SK-N-MC (cell line): ENCODE measurements at regions not wholly inside any gene's neighbourhood (a gene's known extent, or its start where the extent isn't known, plus 50 kb on each side); places are given as distances from the start of the nearest gene placed in this dataset.

Experiments used
- DNase-seq: peaks from one replicate; pipeline ENCODE4 v3.0.0-alpha.2; 2011; ENCODE audit warnings: low read depth, low spot score
- H3K27ac ChIP-seq: fragments of 200-600 bp; sonication (generic); 2 replicates; pipeline ENCODE4 v1.5.1; 2016; ENCODE audit warnings: mixed run types
- H3K36me3 ChIP-seq: fragments of 200-600 bp; sonication (generic); 2 replicates; pipeline ENCODE4 v1.6.1; 2017; ENCODE audit warnings: antibody characterized with exemption, low read length, mixed read lengths; ENCODE audit not compliant: insufficient read depth
- H3K4me3 ChIP-seq: fragments of 200-600 bp; sonication (generic); 2 replicates; pipeline ENCODE4 v1.5.1; 2016
- H3K9ac ChIP-seq: fragments of 200-600 bp; sonication (generic); 2 replicates; pipeline ENCODE4 v1.8.0; 2017; ENCODE audit warnings: mixed run types, mixed read lengths; ENCODE audit not compliant: insufficient read length
- H3K9me3 ChIP-seq: fragments of 200-600 bp; sonication (generic); 2 replicates; pipeline ENCODE4 v1.6.1; 2017; ENCODE audit warnings: low read depth, mild to moderate bottlenecking, antibody characterized with exemption, low read length, moderate library complexity, mixed read lengths
- EZH2 ChIP-seq: fragments of 200-600 bp; sonication (generic); IDR thresholded peaks from one replicate; pipeline ENCODE4 v1.6.1; 2017; ENCODE audit warnings: antibody characterized with exemption
- FOXP2 ChIP-seq: optimal IDR thresholded peaks from 2 replicates; pipeline ENCODE3; 2011; ENCODE audit warnings: mild to moderate bottlenecking, moderate library complexity; ENCODE audit not compliant: insufficient read depth; ENCODE audit errors: extremely low read length, control extremely low read depth
- POLR2AphosphoS5 ChIP-seq: IDR thresholded peaks from 2 replicates; pipeline ENCODE4 v1.6.1; 2012; ENCODE audit warnings: mild to moderate bottlenecking, low read depth, low read length, borderline replicate concordance

- TF ChIP-seq POLR2AphosphoS5 (no peak), EZH2 (no peak), FOXP2 (no peak)
- no peak overlapping the region for H3K27ac ChIP-seq
- H3K4me3 ChIP-seq: no peak overlapping the region
- H3K9me3 ChIP-seq: no peaks in the 10 kb centered on the region
- H3K9ac ChIP-seq: no peak overlapping the region
- DNase-seq: no peak
- no peaks in the 10 kb centered on the region for H3K36me3 ChIP-seq
These were observed 487.6 kb upstream of the BOD1L1 start for GRCh38 chr4:14115106-14115505.

- Histone ChIP-seq H3K36me3 (no peaks in the 10 kb centered on the region), H3K9ac (no peak overlapping the region), H3K27ac (no peak overlapping the region), H3K4me3 (no peak overlapping the region), H3K9me3 (no peaks in the 10 kb centered on the region)
- DNase-seq: no peak
- TF ChIP-seq EZH2 (no peak), POLR2AphosphoS5 (no peak), FOXP2 (no peak)
These were observed 490.2 kb upstream of the BOD1L1 start for GRCh38 chr4:14117575-14118238.

GRCh38 chr4:14124816-14125215 is 497.3 kb upstream of the BOD1L1 start:
- H3K9me3 ChIP-seq: no peaks in the 10 kb centered on the region
- H3K27ac ChIP-seq: no peak overlapping the region
- TF ChIP-seq FOXP2 (no peak), POLR2AphosphoS5 (no peak)
- no peak for DNase-seq
- H3K4me3 ChIP-seq: no peak overlapping the region
- H3K36me3 ChIP-seq: no peaks in the 10 kb centered on the region
- no peak overlapping the region for H3K9ac ChIP-seq

GRCh38 chr4:14125375-14126129 is 498.0 kb upstream of the BOD1L1 start:
- H3K27ac ChIP-seq: no peak overlapping the region
- no peak for DNase-seq
- H3K9ac ChIP-seq: no peak overlapping the region

GRCh38 chr4:14130551-14130950 is 503.0 kb upstream of the BOD1L1 start:
- Histone ChIP-seq H3K4me3 (no peak overlapping the region), H3K9me3 (no peaks in the 10 kb centered on the region), H3K36me3 (no peaks in the 10 kb centered on the region), H3K27ac (no peak overlapping the region), H3K9ac (no peak overlapping the region)
- no peak for TF ChIP-seq POLR2AphosphoS5
- DNase-seq: no peak

More at GRCh38 chr4:14125375-14126129, 498.0 kb upstream of the BOD1L1 start:
- H3K9me3 ChIP-seq: no peaks in the 10 kb centered on the region
- H3K36me3 ChIP-seq: no peaks in the 10 kb centered on the region
- TF ChIP-seq EZH2: no peak
- no peak overlapping the region for H3K4me3 ChIP-seq

GRCh38 chr4:14131335-14131734 is 503.8 kb upstream of the BOD1L1 start:
- TF ChIP-seq EZH2: no peak
- TF ChIP-seq POLR2AphosphoS5: no peak
- TF ChIP-seq FOXP2: no peak
- H3K4me3 ChIP-seq: no peak overlapping the region
- no peaks in the 10 kb centered on the region for H3K36me3 ChIP-seq
- no peak overlapping the region for H3K27ac ChIP-seq
- no peak for DNase-seq
- H3K9ac ChIP-seq: no peak overlapping the region
- no peaks in the 10 kb centered on the region for H3K9me3 ChIP-seq

- TF ChIP-seq FOXP2: no peak
- no peak for TF ChIP-seq POLR2AphosphoS5
- no peak for TF ChIP-seq EZH2
- H3K27ac ChIP-seq: no peak overlapping the region
- no peak overlapping the region for H3K4me3 ChIP-seq
- H3K9me3 ChIP-seq: no peaks in the 10 kb centered on the region
- H3K36me3 ChIP-seq: no peaks in the 10 kb centered on the region
- no peak for DNase-seq
- H3K9ac ChIP-seq: no peak overlapping the region
These were observed 504.8 kb upstream of the BOD1L1 start for GRCh38 chr4:14132301-14132700.

- no peaks in the 10 kb centered on the region for H3K36me3 ChIP-seq
- H3K4me3 ChIP-seq: no peak overlapping the region
- no peak overlapping the region for H3K27ac ChIP-seq
- no peaks in the 10 kb centered on the region for H3K9me3 ChIP-seq
- TF ChIP-seq EZH2: no peak
- TF ChIP-seq POLR2AphosphoS5: no peak
- no peak for TF ChIP-seq FOXP2
- no peak overlapping the region for H3K9ac ChIP-seq
- no peak for DNase-seq
These were observed 510.6 kb upstream of the BOD1L1 start for GRCh38 chr4:14138106-14138505.

- DNase-seq: no peak
- H3K4me3 ChIP-seq: no peak overlapping the region
- H3K9me3 ChIP-seq: no peaks in the 10 kb centered on the region
- no peak overlapping the region for H3K9ac ChIP-seq
- H3K27ac ChIP-seq: no peak overlapping the region
- H3K36me3 ChIP-seq: no peaks in the 10 kb centered on the region
- TF ChIP-seq POLR2AphosphoS5 (no peak), FOXP2 (no peak), EZH2 (no peak)
These were observed 516.4 kb upstream of the BOD1L1 start for GRCh38 chr4:14143892-14144291.
